Astrocyte (in vitro differentiated cells and primary cell): ENCODE measurements at regions not wholly inside any gene's neighbourhood (a gene's known extent, or its start where the extent isn't known, plus 50 kb on each side); places are given as distances from the start of the nearest gene placed in this dataset.

Experiments
- CTCF ChIP-seq: IDR thresholded peaks from 2 replicates; pipeline ENCODE4 v1.5.1; 2011; ENCODE audit warnings: low read depth, mild to moderate bottlenecking, inconsistent platforms, low read length, moderate library complexity; ENCODE audit not compliant: insufficient read depth
- EZH2 ChIP-seq: IDR thresholded peaks from 2 replicates; pipeline ENCODE4 v1.6.1; 2012; ENCODE audit warnings: mild to moderate bottlenecking, low read length, inconsistent platforms; ENCODE audit not compliant: insufficient read depth

- TF ChIP-seq CTCF (no peak), EZH2 (no peak)
Observed at GRCh38 chr4:46484881-46485280, 95.0 kb upstream of the GABRA2 start.
